ENCODE measurements at regions not wholly inside any gene's neighbourhood (a gene's known extent, or its start where the extent isn't known, plus 50 kb on each side); places are given as distances from the start of the nearest gene placed in this dataset.

DNA sequence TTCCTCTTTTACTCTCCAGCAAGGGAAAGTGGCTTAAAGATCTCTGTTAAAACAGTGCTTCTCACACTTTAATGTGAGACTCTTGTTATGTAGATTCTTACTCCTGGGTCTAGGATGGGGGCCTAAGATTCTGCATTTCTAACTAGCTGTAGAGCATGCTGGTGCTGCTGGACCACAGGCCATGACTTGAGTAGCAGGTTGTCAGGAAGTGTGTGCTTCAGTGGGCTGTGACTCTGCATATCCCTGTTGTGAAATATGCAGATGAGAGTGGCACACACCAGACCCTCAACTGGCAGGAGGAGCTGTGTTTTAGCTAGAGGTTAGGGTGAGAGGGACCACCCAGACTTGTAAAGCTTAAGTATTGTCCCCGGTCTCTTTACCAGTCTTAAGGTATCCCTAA is 191.1 kb upstream of the DMRT1 start:
- ChIA-PET RAD21 (ENCODE audit: unreplicated experiment) (no interaction called here), POLR2A (no interaction called here), CTCF (no interaction called here), SMC1A (ENCODE audit: uncharacterized antibody, unreplicated experiment) (interaction anchor here (1.3 kb wide), 1 partner anchor 73 kb away, joined by 3 read pairs; no protein-coding TSS in a partner anchor)
- Histone ChIP-seq H3K9me3 (replicated peaks; ENCODE audit: control insufficient read depth, insufficient read depth, low read length) (no peaks in the 10 kb centered on the region), H3K4me3 (no peak overlapping the region), H3K4me1 (ENCODE audit: control insufficient read depth, insufficient read depth, low read length) (peaks cover 4% of the 10 kb centered on the region; the same call in 1 of the 2 replicates), H3K79me2 (ENCODE audit: control insufficient read depth, insufficient read depth, low read length) (no peaks in the 10 kb centered on the region), H3K36me3 (ENCODE audit: control insufficient read depth in 2 of 2, insufficient read depth in 2 of 2, low read length in 1 of 2) (no peaks in the 10 kb centered on the region), H3K27ac (ENCODE audit: control insufficient read depth, insufficient read depth) (no peak overlapping the region), H3K4me2 (ENCODE audit: control insufficient read depth, insufficient read depth) (no peak overlapping the region), H3K27me3 (replicated peaks in 1 of 2; ENCODE audit: control insufficient read depth in 2 of 2, insufficient read depth in 2 of 2, low read length in 1 of 2) (no peaks in the 10 kb centered on the region), H3K9ac (ENCODE audit: control insufficient read depth, insufficient read depth, low read length) (no peak overlapping the region), H2AFZ (ENCODE audit: control insufficient read depth, low read depth, low read length) (no peak overlapping the region), H4K20me1 (ENCODE audit: control insufficient read depth, insufficient read depth) (no peaks in the 10 kb centered on the region)
- DNase-seq (ENCODE audit: low read depth, low spot score), result no peak
- TF ChIP-seq, protein P1, sequence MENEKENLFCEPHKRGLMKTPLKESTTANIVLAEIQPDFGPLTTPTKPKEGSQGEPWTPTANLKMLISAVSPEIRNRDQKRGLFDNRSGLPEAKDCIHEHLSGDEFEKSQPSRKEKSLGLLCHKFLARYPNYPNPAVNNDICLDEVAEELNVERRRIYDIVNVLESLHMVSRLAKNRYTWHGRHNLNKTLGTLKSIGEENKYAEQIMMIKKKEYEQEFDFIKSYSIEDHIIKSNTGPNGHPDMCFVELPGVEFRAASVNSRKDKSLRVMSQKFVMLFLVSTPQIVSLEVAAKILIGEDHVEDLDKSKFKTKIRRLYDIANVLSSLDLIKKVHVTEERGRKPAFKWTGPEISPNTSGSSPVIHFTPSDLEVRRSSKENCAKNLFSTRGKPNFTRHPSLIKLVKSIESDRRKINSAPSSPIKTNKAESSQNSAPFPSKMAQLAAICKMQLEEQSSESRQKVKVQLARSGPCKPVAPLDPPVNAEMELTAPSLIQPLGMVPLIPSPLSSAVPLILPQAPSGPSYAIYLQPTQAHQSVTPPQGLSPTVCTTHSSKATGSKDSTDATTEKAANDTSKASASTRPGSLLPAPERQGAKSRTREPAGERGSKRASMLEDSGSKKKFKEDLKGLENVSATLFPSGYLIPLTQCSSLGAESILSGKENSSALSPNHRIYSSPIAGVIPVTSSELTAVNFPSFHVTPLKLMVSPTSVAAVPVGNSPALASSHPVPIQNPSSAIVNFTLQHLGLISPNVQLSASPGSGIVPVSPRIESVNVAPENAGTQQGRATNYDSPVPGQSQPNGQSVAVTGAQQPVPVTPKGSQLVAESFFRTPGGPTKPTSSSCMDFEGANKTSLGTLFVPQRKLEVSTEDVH (IDR thresholded peaks at IDR 0.05; ENCODE audit: low read depth, partially characterized antibody), result no peak
- TF ChIP-seq RELA (IDR thresholded peaks at IDR 0.05; ENCODE audit: borderline replicate concordance, partially characterized antibody), result no peak
- no peak for TF ChIP-seq ZZZ3 (IDR thresholded peaks at IDR 0.05; ENCODE audit: control insufficient read depth, insufficient read length, low read depth)
- no peak for FAIRE-seq
- intact Hi-C loops (cut with micrococcal nuclease; ENCODE audit: unreplicated experiment) (no loop called here), in situ Hi-C loops (cut with MboI) (no loop called here)
- ATAC-seq, result peak; percentile 66
- no TSS peak for BruUV-seq (replicated peaks)
- 28% methylated on average over 1 of the region's 1 CpG for WGBS (ENCODE audit: insufficient coverage, insufficient replicate concordance, low lambda C conversion rate, missing lambda C conversion rate)

DNA sequence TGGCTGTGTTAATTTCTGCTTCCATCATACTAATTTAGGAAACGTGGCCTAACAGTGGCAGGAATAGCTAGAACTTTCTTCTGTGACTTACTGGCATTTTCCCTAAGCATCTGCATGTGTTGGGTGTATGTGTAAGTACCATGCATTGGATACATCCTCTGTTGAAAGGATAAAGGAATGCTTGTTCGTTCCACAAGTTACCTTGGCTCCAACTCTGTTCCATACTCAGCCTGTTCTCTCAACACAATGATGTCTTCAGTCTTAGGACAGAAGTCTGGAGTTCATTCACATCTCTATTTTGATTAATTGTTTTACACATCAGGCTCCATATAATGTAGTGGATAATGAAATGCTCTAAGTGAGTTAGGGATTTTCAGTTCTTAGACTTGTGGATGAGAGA is 190.1 kb upstream of the DMRT1 start:
- Histone ChIP-seq H2AFZ (ENCODE audit: control insufficient read depth, low read depth, low read length) (no peak overlapping the region), H3K9me3 (replicated peaks; ENCODE audit: control insufficient read depth, insufficient read depth, low read length) (no peaks in the 10 kb centered on the region), H4K20me1 (ENCODE audit: control insufficient read depth, insufficient read depth) (no peaks in the 10 kb centered on the region), H3K27ac (ENCODE audit: control insufficient read depth, insufficient read depth) (no peak overlapping the region), H3K4me2 (ENCODE audit: control insufficient read depth, insufficient read depth) (no peak overlapping the region), H3K36me3 (ENCODE audit: control insufficient read depth in 2 of 2, insufficient read depth in 2 of 2, low read length in 1 of 2) (no peaks in the 10 kb centered on the region), H3K4me1 (ENCODE audit: control insufficient read depth, insufficient read depth, low read length) (peaks cover 4% of the 10 kb centered on the region; the same call in 1 of the 2 replicates), H3K9ac (ENCODE audit: control insufficient read depth, insufficient read depth, low read length) (no peak overlapping the region), H3K79me2 (ENCODE audit: control insufficient read depth, insufficient read depth, low read length) (no peaks in the 10 kb centered on the region), H3K4me3 (no peak overlapping the region), H3K27me3 (replicated peaks in 1 of 2; ENCODE audit: control insufficient read depth in 2 of 2, insufficient read depth in 2 of 2, low read length in 1 of 2) (peaks cover 0 to 3% of the 10 kb centered on the region in 2 experiments; a peak in 2 of 4 replicates)
- BruUV-seq (replicated peaks), result no TSS peak
- POLR2A ChIA-PET, result no interaction called here
- RAD21 ChIA-PET (ENCODE audit: unreplicated experiment), result no interaction called here
- WGBS (ENCODE audit: insufficient coverage, insufficient replicate concordance, low lambda C conversion rate, missing lambda C conversion rate), result 12% methylated on average over 2 of the region's 2 CpGs
- intact Hi-C loops (cut with micrococcal nuclease; ENCODE audit: unreplicated experiment), result no loop called here
- CTCF ChIA-PET, result no interaction called here
- SMC1A ChIA-PET (ENCODE audit: uncharacterized antibody, unreplicated experiment), result interaction anchor here (1.3 kb wide), 1 partner anchor 72 kb away, joined by 3 read pairs; no protein-coding TSS in a partner anchor
- no peak for DNase-seq (ENCODE audit: low read depth, low spot score)
- in situ Hi-C loops (cut with MboI), result no loop called here
- no peak for ATAC-seq
- FAIRE-seq, result no peak
- TF ChIP-seq NFYB (IDR thresholded peaks at IDR 0.05; ENCODE audit: insufficient read depth, low read depth, low read length) (no peak), CHD4 (IDR thresholded peaks at IDR 0.05) (no peak), MYC (IDR thresholded peaks at IDR 0.05; ENCODE audit: insufficient read depth, insufficient read length, insufficient replicate concordance, low read length, severe bottlenecking) (no peak), SIN3A (IDR thresholded peaks at IDR 0.05; ENCODE audit: low read depth, low read length) (no peak), NR2C1 (IDR thresholded peaks at IDR 0.05) (no peak)
- TF ChIP-seq, protein P2, sequence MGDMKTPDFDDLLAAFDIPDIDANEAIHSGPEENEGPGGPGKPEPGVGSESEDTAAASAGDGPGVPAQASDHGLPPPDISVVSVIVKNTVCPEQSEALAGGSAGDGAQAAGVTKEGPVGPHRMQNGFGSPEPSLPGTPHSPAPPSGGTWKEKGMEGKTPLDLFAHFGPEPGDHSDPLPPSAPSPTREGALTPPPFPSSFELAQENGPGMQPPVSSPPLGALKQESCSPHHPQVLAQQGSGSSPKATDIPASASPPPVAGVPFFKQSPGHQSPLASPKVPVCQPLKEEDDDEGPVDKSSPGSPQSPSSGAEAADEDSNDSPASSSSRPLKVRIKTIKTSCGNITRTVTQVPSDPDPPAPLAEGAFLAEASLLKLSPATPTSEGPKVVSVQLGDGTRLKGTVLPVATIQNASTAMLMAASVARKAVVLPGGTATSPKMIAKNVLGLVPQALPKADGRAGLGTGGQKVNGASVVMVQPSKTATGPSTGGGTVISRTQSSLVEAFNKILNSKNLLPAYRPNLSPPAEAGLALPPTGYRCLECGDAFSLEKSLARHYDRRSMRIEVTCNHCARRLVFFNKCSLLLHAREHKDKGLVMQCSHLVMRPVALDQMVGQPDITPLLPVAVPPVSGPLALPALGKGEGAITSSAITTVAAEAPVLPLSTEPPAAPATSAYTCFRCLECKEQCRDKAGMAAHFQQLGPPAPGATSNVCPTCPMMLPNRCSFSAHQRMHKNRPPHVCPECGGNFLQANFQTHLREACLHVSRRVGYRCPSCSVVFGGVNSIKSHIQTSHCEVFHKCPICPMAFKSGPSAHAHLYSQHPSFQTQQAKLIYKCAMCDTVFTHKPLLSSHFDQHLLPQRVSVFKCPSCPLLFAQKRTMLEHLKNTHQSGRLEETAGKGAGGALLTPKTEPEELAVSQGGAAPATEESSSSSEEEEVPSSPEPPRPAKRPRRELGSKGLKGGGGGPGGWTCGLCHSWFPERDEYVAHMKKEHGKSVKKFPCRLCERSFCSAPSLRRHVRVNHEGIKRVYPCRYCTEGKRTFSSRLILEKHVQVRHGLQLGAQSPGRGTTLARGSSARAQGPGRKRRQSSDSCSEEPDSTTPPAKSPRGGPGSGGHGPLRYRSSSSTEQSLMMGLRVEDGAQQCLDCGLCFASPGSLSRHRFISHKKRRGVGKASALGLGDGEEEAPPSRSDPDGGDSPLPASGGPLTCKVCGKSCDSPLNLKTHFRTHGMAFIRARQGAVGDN (IDR thresholded peaks at IDR 0.05), result no peak

Measured in GM12878 (cell line).